ENCODE measurements at regions not wholly inside any gene's neighbourhood (a gene's known extent, or its start where the extent isn't known, plus 50 kb on each side); places are given as distances from the start of the nearest gene placed in this dataset.

DNA sequence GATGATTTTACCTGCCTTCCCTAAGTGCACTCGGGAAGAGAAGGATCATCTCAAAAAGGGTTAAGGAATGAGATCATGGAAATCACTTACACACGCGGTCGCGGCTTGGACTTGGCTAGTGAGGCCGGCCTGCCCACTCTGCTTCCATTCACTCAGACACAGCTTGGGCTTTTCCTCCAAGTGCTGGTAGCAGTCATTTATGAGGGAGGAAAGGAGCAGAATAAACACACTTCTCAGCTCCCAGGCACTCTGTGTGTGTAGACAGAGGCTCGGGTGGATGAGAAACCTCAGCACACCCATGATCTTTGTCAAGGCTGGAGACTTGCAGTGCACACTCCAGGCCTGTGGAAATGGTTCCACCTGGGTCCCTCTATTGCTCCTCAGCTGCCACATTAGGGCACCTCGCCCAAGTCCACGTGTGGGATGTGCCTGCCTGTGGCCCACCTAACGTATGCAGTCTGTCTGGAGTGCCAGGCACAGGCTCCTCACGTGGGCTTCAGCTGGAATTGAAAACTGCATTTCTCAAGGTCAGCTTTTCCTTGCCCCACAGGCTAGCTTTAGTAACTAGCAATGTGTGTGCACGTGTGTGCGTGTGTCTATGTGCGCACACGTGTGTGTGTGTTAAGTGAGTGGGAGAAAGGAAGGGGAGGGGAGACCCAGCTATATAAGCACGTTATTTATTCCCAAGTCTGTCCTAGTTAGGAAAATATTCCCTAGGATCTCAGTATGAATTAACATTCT is 288.4 kb downstream of the SOX11 start:
- TF ChIP-seq, protein P1, sequence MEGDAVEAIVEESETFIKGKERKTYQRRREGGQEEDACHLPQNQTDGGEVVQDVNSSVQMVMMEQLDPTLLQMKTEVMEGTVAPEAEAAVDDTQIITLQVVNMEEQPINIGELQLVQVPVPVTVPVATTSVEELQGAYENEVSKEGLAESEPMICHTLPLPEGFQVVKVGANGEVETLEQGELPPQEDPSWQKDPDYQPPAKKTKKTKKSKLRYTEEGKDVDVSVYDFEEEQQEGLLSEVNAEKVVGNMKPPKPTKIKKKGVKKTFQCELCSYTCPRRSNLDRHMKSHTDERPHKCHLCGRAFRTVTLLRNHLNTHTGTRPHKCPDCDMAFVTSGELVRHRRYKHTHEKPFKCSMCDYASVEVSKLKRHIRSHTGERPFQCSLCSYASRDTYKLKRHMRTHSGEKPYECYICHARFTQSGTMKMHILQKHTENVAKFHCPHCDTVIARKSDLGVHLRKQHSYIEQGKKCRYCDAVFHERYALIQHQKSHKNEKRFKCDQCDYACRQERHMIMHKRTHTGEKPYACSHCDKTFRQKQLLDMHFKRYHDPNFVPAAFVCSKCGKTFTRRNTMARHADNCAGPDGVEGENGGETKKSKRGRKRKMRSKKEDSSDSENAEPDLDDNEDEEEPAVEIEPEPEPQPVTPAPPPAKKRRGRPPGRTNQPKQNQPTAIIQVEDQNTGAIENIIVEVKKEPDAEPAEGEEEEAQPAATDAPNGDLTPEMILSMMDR (IDR thresholded peaks at IDR 0.05; ENCODE audit: borderline replicate concordance, extremely low read depth, low read length, poor library complexity, severe bottlenecking): no peak
- no peak for TF ChIP-seq EZH2 (IDR thresholded peaks at IDR 0.05; ENCODE audit: borderline replicate concordance, low read depth, low read length, severe bottlenecking)
